Suppressor macrophage treated with lipopolysaccharide for 4 hours (primary cell): ENCODE measurements at regions not wholly inside any gene's neighbourhood (a gene's known extent, or its start where the extent isn't known, plus 50 kb on each side); places are given as distances from the start of the nearest gene placed in this dataset.

Experiments used
- DNase-seq: peaks from one replicate; pipeline ENCODE4 v3.0.0-alpha.2; 2020

GRCh38 chr5:64110222-64110621, 55.4 kb upstream of the RNF180 start:
- DNase-seq: no peak

GRCh38 chr5:64108674-64109073, 57.0 kb upstream of the RNF180 start:
- DNase-seq: no peak

- no peak for DNase-seq
Measured at GRCh38 chr5:64100203-64100602, 65.4 kb upstream of the RNF180 start.

GRCh38 chr5:64096771-64097170, 68.9 kb upstream of the RNF180 start:
- no peak for DNase-seq

- DNase-seq: no peak
Measured at GRCh38 chr5:64077589-64077988, 88.1 kb upstream of the RNF180 start.

GRCh38 chr5:64074533-64074932, 91.1 kb upstream of the RNF180 start:
- DNase-seq: peak; percentile 18

GRCh38 chr5:64069486-64069885, 96.2 kb upstream of the RNF180 start:
- DNase-seq: no peak

GRCh38 chr5:64050296-64050695, 88.1 kb upstream of the HTR1A start:
- DNase-seq: no peak

GRCh38 chr5:64040490-64040889, 78.2 kb upstream of the HTR1A start:
- no peak for DNase-seq

GRCh38 chr5:64026493-64026892, 64.2 kb upstream of the HTR1A start:
- DNase-seq: no peak

GRCh38 chr5:64019746-64020145, 57.5 kb upstream of the HTR1A start:
- DNase-seq: no peak

GRCh38 chr5:64018966-64019365, 56.7 kb upstream of the HTR1A start:
- DNase-seq: no peak

GRCh38 chr5:64015824-64016223, 53.6 kb upstream of the HTR1A start:
- no peak for DNase-seq
